ENCODE measurements at regions not wholly inside any gene's neighbourhood (a gene's known extent, or its start where the extent isn't known, plus 50 kb on each side); places are given as distances from the start of the nearest gene placed in this dataset.

- in situ Hi-C loops (cut with HindIII; ENCODE audit: low pct_ligation_motif_present, low sequenced_read_pairs): no loop called here
- Histone ChIP-seq H3K27me3 (replicated peaks) (no peaks in the 10 kb centered on the region), H3K36me3 (replicated peaks) (no peaks in the 10 kb centered on the region), H3K4me3 (ENCODE audit: low read depth, low read length) (no peak overlapping the region), H3K27ac (no peak overlapping the region)
- TF ChIP-seq CTCF (IDR thresholded peaks at IDR 0.05; ENCODE audit: low read depth, low read length, missing control alignments): no peak
- no peak for DNase-seq
These were observed 187.1 kb upstream of the MAN1A1 start for GRCh38 chr6:119536666-119537065.

GRCh38 chr6:119535332-119535731 is 185.8 kb upstream of the MAN1A1 start:
- no peak for DNase-seq
- H3K4me3 ChIP-seq (ENCODE audit: low read depth, low read length): no peak overlapping the region
- no peak overlapping the region for H3K27ac ChIP-seq
- H3K27me3 ChIP-seq (replicated peaks): no peaks in the 10 kb centered on the region
- TF ChIP-seq CTCF (IDR thresholded peaks at IDR 0.05; ENCODE audit: low read depth, low read length, missing control alignments): no peak
- in situ Hi-C loops (cut with HindIII; ENCODE audit: low pct_ligation_motif_present, low sequenced_read_pairs): no loop called here
- no peaks in the 10 kb centered on the region for H3K36me3 ChIP-seq (replicated peaks)

- no peaks in the 10 kb centered on the region for H3K36me3 ChIP-seq (replicated peaks)
- TF ChIP-seq CTCF (IDR thresholded peaks at IDR 0.05; ENCODE audit: low read depth, low read length, missing control alignments): no peak
- DNase-seq: no peak
- in situ Hi-C loops (cut with HindIII; ENCODE audit: low pct_ligation_motif_present, low sequenced_read_pairs): no loop called here
- no peaks in the 10 kb centered on the region for H3K27me3 ChIP-seq (replicated peaks)
- no peak overlapping the region for H3K4me3 ChIP-seq (ENCODE audit: low read depth, low read length)
- H3K27ac ChIP-seq: no peak overlapping the region
These were observed 184.2 kb upstream of the MAN1A1 start for GRCh38 chr6:119533603-119534279.

- peak; percentile 15 for TF ChIP-seq CTCF (IDR thresholded peaks at IDR 0.05; ENCODE audit: low read depth, low read length, missing control alignments)
- no peak overlapping the region for H3K27ac ChIP-seq
- DNase-seq: no peak
- H3K36me3 ChIP-seq (replicated peaks): no peaks in the 10 kb centered on the region
- no peaks in the 10 kb centered on the region for H3K27me3 ChIP-seq (replicated peaks)
- in situ Hi-C loops (cut with HindIII; ENCODE audit: low pct_ligation_motif_present, low sequenced_read_pairs): no loop called here
- H3K4me3 ChIP-seq (ENCODE audit: low read depth, low read length): no peak overlapping the region
These were observed 177.6 kb upstream of the MAN1A1 start for GRCh38 chr6:119527231-119527578.

- no peak overlapping the region for H3K27ac ChIP-seq
- no peak overlapping the region for H3K4me3 ChIP-seq (ENCODE audit: low read depth, low read length)
- no peak for TF ChIP-seq CTCF (IDR thresholded peaks at IDR 0.05; ENCODE audit: low read depth, low read length, missing control alignments)
- no peaks in the 10 kb centered on the region for H3K27me3 ChIP-seq (replicated peaks)
- in situ Hi-C loops (cut with HindIII; ENCODE audit: low pct_ligation_motif_present, low sequenced_read_pairs): no loop called here
- no peak for DNase-seq
- H3K36me3 ChIP-seq (replicated peaks): no peaks in the 10 kb centered on the region
These were observed 177.1 kb upstream of the MAN1A1 start for GRCh38 chr6:119526561-119527230.

GRCh38 chr6:119524410-119524809 is 174.8 kb upstream of the MAN1A1 start:
- Histone ChIP-seq H3K27me3 (replicated peaks) (no peaks in the 10 kb centered on the region), H3K4me3 (ENCODE audit: low read depth, low read length) (no peak overlapping the region), H3K36me3 (replicated peaks) (no peaks in the 10 kb centered on the region), H3K27ac (no peak overlapping the region)
- in situ Hi-C loops (cut with HindIII; ENCODE audit: low pct_ligation_motif_present, low sequenced_read_pairs): no loop called here
- no peak for TF ChIP-seq CTCF (IDR thresholded peaks at IDR 0.05; ENCODE audit: low read depth, low read length, missing control alignments)
- no peak for DNase-seq

All from brain microvascular endothelial cell (primary cell).